ENCODE measurements at regions not wholly inside any gene's neighbourhood (a gene's known extent, or its start where the extent isn't known, plus 50 kb on each side); places are given as distances from the start of the nearest gene placed in this dataset.
A peak's percentile ranks its signal among the peaks of the same experiment; 100 is the strongest.

DNA sequence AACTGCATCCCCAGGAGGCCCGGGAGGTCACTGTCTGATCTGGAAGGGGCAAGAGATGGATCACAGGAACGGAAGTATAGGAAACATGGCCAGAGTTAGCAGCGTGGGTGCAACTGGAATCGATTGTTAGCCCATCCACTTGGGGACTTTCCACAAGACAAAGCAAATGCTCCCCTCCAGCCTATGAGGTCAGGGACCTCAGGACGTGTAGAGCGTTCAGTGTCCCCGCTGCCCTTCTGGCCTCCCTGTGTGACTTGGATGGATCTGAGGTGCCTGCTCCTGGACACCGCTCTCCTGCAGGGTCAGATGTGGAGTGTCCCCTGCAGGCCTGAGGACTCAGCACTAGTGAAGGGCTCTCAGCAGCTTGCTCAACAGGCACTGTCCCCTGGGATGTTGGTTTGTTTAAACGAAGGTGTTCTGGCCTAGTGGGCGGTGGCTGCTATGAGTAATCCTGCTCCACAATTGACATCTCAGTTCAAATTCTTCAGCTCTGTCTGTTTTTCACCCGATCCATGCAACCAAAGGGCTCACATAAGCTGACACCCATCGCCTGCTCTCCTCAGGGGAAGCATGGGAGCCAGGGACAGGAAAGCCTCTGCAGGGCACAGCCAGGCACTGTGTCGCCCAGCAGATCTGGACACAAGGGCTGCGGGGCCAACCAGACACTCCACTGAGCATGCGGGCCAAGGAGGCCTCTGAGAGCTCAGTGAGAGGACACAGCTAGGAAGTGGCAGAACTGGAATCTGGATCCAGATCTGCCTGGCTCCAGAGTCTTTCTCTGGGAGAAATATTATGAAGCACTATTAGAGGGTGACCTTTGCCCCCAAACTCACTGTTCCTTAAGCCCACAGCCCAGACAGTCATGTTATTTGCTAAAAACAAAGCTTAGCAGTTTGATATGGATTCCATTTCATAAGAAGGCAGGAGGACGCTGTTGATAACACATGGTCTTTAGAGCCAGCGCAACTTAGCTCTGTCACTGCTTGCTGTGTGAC is 78.5 kb downstream of the RHOB start:
- no peak for FAIRE-seq
- TF ChIP-seq, protein P1, sequence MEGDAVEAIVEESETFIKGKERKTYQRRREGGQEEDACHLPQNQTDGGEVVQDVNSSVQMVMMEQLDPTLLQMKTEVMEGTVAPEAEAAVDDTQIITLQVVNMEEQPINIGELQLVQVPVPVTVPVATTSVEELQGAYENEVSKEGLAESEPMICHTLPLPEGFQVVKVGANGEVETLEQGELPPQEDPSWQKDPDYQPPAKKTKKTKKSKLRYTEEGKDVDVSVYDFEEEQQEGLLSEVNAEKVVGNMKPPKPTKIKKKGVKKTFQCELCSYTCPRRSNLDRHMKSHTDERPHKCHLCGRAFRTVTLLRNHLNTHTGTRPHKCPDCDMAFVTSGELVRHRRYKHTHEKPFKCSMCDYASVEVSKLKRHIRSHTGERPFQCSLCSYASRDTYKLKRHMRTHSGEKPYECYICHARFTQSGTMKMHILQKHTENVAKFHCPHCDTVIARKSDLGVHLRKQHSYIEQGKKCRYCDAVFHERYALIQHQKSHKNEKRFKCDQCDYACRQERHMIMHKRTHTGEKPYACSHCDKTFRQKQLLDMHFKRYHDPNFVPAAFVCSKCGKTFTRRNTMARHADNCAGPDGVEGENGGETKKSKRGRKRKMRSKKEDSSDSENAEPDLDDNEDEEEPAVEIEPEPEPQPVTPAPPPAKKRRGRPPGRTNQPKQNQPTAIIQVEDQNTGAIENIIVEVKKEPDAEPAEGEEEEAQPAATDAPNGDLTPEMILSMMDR (IDR thresholded peaks at IDR 0.05) = no peak
- DNase-seq = no peak
- WGBS, 2 donors = 72 to 75% methylated on average over 17 of the region's 17 CpGs
- intact Hi-C loops (cut with DNase I) = no loop called here
- H3K4me3 ChIP-seq = no peak overlapping the region
- H3K4me1 ChIP-seq = no peaks in the 10 kb centered on the region
- peak in 3 of 4 donors; percentile 43 to 56 (median 52) for ATAC-seq
- H3K36me3 ChIP-seq = no peaks in the 10 kb centered on the region
- H3K9me3 ChIP-seq = no peaks in the 10 kb centered on the region
- no peaks in the 10 kb centered on the region for H3K27me3 ChIP-seq
- H3K27ac ChIP-seq = no peak overlapping the region

DNA sequence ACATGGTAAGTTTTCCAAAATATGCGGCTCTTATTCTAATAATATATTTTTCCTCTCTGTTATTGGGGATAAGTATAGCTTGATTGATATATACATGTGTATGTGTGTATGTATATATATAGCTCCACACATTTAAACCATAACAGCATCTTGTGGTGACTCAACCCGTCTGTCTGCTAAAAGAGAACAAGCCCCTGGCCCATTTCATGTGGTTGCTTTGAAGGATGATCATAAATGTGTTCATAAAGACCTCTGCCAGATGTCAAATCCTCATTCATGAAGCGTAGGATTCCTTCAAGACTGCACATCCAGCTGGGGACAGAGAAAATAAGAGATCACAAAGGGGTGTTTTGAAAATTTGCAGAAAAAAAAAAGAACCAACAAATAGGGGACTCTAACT is 79.3 kb downstream of the RHOB start:
- ATAC-seq = no peak
- Histone ChIP-seq H3K4me3 (no peak overlapping the region), H3K27ac (no peak overlapping the region), H3K9me3 (no peaks in the 10 kb centered on the region), H3K36me3 (no peaks in the 10 kb centered on the region), H3K4me1 (no peaks in the 10 kb centered on the region), H3K27me3 (no peaks in the 10 kb centered on the region)
- TF ChIP-seq, protein P1 (IDR thresholded peaks at IDR 0.05) = no peak
- intact Hi-C loops (cut with DNase I) = no loop called here
- no peak for DNase-seq
- FAIRE-seq = no peak
- WGBS, 2 donors = 86 to 91% methylated on average over 3 of the region's 3 CpGs

GRCh38 chr2:20526708-20527107 is 79.8 kb downstream of the RHOB start:
- WGBS, 2 donors = 51 to 61% methylated on average over 5 of the region's 5 CpGs
- H3K4me1 ChIP-seq = no peaks in the 10 kb centered on the region
- ATAC-seq (peak in 1 of 4 donors; percentile 42), DNase-seq (no peak), FAIRE-seq (no peak)
- H3K36me3 ChIP-seq = no peaks in the 10 kb centered on the region
- no peaks in the 10 kb centered on the region for H3K9me3 ChIP-seq
- no peaks in the 10 kb centered on the region for H3K27me3 ChIP-seq
- intact Hi-C loops (cut with DNase I) = no loop called here
- H3K4me3 ChIP-seq = no peak overlapping the region
- H3K27ac ChIP-seq = no peak overlapping the region
- TF ChIP-seq, protein P1 (IDR thresholded peaks at IDR 0.05) = no peak

DNA sequence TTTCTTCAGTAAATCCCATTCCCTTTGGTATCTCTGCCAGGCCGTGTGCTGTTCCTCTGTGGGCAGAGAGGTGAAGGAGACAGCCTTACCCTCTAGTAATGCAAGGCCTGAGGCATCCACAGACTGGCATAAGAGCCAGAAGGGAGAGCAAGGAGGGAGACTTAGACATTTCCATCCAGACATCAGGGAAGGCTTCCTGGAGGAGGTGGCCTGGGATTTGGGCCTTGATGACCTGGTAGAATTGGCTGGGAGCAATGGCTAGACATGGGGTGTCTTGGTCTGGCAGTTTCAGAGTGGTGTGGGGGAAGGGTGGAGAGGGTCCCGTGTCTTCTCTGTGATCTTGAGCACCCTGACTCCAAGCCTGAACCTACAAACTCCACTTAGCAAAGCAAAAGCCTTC is 81.8 kb downstream of the RHOB start:
- Histone ChIP-seq H3K27me3 (no peaks in the 10 kb centered on the region), H3K9me3 (no peaks in the 10 kb centered on the region), H3K4me1 (no peaks in the 10 kb centered on the region), H3K4me3 (no peak overlapping the region), H3K27ac (no peak overlapping the region), H3K36me3 (no peaks in the 10 kb centered on the region)
- 73% methylated on average over 2 of the region's 2 CpGs for WGBS, 2 donors
- FAIRE-seq (no peak), DNase-seq (no peak), ATAC-seq (no peak)
- TF ChIP-seq, protein P1 (IDR thresholded peaks at IDR 0.05) = no peak
- intact Hi-C loops (cut with DNase I) = no loop called here

GRCh38 chr2:20530520-20530919 is 83.6 kb downstream of the RHOB start:
- WGBS, 2 donors = 84 to 86% methylated on average over 6 of the region's 6 CpGs
- Histone ChIP-seq H3K9me3 (no peaks in the 10 kb centered on the region), H3K4me3 (no peak overlapping the region), H3K27me3 (no peaks in the 10 kb centered on the region), H3K4me1 (no peaks in the 10 kb centered on the region), H3K27ac (no peak overlapping the region), H3K36me3 (no peaks in the 10 kb centered on the region)
- intact Hi-C loops (cut with DNase I) = no loop called here
- ATAC-seq = no peak
- FAIRE-seq = no peak
- TF ChIP-seq, protein P1 (IDR thresholded peaks at IDR 0.05) = no peak
- no peak for DNase-seq
